Fibroblast of skin of scalp (primary cell): ENCODE measurements at regions not wholly inside any gene's neighbourhood (a gene's known extent, or its start where the extent isn't known, plus 50 kb on each side); places are given as distances from the start of the nearest gene placed in this dataset.

Experiments
- DNase-seq: peaks from one replicate; pipeline ENCODE4 v3.0.0-alpha.2; 2013

DNA sequence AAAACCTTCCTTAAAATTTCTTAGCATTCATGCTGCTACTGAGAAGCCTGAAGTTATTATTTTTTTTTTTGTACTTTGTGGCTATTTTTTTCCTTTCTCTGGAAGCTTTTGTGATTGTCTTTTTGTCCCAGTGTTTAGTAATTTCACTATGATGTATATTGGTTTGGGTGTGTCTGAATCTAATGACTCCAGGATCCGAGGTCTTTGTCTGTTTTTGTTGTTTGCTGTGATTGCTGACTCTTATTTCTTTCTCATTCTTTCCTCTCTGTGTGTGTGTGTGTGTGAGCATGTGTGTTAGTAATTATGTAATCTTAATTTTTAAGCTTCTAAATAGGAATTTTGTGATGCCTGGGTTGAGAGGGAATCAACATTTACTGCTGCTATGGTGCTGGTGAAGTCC lies 152.0 kb downstream of the RAP2B start:
- no peak for DNase-seq

DNA sequence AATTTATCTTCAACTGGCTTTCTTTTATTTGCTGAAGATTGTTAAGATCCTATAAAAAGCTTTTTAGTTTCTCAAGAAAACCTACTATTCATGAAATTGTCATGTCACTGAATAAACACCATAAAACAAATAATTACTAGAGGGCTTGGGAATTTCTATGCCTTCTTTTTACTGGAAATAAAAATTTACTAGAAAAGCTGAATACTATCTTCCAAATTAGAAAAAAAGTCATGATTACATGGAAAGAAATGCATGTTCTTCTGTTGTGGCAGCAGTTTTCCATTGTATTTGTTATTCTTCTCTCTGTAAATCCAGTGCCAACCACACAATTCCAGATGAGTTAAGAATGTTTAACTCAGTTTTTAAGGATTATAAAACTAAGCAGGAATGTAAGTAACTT lies 153.8 kb downstream of the RAP2B start:
- peak; percentile 92 for DNase-seq

DNA sequence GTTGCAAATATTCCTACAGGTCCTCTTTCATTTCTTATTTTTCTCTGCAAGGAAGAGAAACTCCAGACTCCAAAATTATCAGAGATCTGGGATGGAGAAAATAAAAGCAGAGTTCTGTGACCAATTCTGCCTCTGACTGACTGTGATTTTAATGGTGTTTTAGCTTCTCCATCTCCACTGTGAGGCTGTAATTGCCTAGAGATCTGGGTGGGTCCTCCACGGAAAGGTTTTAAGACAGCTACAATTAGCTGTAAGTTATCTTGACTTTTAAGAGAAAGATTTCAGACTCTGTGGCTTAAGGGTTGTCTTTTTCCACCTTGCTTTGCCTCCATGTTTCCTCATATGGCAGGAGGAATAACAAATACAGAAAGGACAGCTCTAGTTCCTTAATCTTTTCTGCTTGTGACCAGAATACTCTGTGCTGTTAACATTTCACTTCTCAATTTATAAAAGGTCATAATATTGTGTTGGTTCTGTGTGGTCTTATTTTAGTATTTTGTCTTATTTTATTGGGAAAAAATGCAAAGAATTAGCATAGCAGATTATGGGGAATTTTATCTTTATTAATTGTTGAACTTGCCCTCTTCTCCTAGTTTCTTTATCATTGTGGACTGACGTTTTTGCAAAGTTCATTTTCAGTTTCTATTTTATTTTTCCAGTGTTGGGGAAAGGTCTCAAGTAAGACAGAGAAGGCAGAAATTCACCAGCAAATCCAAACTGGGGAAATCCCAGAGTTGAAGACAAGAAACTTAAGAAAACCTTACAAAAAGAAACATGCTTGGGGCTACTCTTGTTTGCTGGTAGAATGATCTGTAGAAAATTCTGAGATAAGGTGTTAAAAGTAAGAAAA lies 157.9 kb downstream of the RAP2B start:
- DNase-seq, result no peak

DNA sequence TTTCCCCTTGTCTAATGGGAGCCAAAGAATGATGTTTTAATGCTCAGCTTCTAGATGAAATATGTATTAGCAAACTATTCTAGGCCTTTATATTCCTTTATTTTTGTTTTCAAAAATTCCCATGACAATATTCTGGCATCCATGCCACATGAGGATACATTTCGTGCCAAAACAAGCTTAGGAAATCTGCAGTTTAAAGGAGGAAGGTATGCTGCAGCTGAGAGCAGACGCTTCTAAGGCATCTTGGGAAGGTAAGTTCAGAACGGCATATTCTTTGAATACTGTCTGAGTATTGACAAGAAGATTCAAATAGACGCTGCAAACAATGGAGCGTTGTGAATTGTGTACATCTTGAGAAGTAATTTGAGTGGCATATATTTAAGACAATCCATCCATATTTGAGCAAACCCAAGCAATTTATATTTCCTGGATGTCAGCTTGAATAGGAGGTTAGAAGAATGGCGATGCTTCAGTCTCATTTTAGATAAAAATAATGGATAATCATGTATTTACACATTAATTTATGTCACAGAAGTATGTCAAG lies 158.6 kb downstream of the RAP2B start:
- DNase-seq, result no peak

DNA sequence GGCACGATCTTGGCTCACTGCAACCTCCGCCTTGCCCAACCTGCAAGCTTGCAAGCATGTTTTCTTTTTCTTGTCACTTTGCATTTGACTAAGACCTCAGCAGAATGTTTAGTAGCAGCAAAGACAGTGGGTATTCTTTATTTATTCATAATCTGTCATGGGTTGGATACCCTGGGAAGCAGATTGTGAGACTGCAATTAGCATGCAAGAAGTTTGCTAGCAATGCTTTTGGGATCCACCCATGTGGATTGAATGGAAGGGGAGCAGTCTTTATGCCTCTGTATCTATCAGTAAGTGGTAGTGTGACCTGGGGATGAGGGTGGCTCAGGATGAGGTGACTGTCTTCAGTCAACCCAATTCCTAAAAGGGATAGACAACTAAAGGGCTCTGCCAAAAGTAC lies 166.7 kb downstream of the RAP2B start:
- no peak for DNase-seq

DNA sequence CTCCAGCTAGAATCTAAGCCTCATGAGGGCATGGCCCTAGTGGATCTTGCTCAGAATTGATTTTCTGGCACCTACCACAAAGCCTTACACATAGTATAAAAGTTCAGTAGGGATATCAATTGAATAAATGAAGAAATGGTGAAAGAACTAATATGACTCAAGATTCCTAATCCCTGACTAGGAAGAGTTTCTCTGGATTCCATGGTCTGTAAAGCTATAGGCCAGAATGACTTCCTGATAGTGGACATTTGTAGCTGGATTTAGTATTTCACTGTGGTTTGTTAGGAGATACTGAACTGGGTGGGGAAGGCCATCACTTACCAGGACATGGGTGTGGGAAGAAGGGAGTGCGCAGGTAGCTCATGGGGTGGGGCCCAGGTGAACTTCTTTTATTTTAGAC lies 168.9 kb downstream of the RAP2B start:
- peak; percentile 27 for DNase-seq

DNA sequence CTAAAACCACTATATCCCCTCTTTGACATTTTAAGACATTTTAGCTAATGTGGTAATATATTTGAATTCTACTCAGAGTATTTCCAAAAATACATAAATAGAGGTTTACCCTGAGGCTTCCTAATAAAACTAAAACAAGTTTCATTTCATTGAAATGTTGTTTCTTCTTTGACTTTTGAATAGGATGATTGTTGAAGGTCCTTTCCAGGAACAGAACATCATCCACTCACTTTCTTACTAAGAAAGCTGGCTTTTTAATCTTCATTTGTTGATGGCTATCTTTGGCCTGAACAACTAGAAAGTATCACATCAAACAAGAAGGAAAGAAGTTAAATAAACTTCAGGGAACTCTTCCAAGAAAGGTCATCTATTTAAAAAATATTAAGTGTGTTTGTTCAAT lies 169.7 kb downstream of the RAP2B start:
- DNase-seq, result no peak

DNA sequence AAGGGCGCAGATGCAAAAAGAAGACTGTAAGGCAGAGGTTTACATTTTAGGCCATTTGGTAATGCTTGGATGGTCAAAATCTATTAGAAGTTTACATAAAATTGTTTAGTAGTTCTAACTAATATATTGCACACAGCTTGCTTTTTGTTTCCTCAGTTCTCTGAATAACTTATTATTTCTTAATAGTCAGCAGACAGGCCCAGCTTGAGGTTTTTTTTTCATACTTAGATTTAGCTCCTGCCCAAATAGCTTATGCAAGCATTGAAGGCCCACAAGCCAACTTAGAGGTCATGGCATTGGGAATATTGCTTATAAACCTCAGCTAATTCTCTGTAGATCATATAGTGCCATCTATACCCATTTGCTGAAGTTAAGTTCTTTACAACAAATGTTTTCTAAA lies 172.5 kb downstream of the RAP2B start:
- DNase-seq, result no peak

DNA sequence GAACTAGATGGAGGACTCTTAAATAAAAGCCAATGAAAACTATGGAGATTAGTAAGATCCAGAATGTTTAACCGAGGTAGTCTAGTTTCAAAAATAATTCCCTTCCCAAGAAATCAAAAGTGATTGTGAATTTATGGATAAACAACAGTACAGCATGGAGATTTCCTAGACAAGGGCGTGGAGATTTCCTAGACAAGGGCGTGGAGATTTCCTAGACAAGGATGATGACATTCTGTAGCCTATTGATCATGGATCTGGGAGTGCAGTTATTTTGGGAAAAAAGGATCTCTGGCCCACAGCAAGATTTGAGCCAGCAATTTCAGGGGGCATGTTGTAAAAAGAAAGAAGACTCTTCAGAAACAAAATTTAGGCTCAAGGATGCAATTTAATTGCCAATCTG lies 175.3 kb downstream of the RAP2B start:
- DNase-seq, result no peak

DNA sequence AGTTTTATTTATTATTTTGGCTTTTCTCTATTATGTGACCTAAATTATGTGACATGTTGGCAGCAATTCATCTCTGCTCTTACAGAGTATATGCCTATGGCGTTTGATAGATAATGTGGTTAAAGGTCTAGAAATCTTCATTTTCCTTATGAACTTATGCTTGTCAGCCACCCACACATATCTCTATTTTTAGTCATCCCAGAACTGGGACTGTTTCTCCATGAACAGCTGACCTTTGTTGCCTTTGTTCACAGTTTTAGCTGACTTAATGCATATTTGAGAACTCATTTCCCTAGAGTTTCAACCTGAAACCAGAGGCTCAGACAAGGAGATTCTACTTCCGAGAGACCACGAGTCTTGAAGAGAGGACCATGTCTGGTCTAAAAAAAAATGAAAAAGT lies 176.5 kb downstream of the RAP2B start:
- peak; percentile 56 for DNase-seq

DNA sequence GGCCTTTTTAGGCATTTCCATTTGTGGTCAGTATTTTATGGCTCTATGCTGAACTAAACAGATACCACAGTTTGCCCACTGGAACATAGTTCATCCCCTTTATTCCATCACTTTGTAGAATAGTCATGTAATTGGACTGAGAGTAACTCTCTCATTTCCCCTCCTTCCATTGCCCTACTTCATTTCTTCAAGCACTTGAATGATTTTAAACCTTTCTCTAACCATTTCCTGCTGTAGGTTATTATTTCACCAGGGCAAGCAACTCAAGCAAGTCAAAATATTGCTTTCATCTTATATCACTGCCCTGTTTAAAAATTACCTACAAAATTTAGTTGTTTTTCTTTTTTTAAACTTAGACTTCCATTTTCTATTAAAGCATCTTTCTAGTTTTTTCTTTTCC lies 177.0 kb downstream of the RAP2B start:
- no peak for DNase-seq

DNA sequence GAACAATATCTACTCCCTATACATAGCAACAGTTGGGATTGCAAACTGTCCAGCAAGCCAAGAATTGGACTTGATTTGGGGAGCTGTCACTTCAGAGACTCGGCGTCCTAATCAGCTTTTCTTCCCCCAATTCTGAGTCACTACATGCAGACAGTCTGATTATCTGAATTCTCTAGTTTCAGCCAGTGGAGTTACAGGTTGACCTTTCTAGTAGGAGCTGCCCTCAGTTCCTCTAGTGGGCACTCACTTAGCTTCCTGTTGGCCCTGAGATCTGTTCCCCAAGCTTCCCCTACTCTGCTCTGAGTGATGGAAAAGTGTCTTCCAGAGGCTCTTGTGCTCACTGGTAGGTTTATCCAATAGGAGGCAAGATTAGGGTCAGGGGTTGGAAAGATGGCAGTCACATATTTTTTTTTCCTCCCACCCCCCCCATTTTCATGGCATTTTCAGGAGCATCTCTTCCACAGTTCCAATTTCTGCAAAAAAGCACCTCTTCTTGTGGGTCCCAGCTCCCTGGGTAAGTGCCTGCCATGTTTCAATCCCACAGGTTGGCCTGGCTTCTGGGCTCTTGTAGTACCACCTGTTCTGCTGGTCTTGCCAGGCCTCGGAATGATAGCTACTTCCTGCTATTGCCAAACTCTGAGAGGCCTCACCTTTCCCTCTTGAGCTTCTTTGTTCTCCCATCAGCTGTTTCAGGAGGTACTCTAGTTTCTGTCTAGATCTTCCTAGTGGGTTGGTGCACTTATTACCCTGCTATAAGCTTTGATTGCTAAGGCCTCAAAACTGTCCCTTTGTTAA lies 182.2 kb downstream of the RAP2B start:
- DNase-seq, result no peak

DNA sequence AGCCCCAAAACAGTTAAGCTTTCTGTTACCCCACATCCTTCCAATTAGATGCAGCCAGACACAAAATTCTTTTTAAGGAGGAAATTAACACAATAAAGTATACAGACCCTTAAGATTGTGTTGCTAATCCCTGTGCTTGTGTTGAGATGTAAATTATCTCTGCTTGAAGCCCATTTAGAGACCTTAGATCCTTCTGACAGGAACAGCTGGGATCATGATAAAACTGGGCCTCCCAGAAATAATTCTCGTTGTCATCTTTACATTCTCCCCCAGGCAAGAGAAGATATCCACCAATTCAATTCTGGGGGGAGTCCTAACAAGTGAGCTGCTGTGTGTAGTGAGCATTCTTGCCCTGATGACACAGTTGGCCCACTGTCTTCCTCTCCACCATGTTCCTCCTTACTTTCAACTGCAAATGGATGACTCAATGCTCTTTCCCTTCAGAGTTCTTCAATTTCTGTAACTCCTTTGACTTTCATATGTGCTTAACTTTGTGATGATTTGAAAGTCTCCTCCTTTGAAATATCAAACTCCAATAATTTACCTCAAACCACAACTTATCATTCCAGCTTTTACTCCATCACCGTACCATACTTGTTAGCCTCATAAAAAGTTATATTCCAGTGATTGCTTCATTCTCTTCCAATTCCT lies 186.6 kb downstream of the RAP2B start:
- DNase-seq, result no peak

DNA sequence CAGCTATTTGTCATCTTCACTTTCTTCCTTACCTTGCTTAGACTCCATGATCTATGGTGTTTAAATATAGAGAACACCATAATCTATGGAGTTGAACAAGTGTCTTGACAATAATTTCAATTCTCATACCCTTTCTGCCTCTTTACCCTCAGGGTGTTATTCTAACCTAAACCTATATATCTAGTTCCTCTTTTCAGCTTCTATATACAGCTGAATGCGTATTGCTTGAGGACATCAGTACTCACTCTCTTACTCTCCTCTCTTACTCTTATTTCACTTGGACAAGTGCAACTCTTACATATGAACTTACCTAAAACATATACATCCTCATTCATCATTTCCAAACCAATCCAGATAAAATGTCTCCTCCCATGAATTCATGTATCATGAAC lies 187.1 kb downstream of the RAP2B start:
- DNase-seq, result no peak

DNA sequence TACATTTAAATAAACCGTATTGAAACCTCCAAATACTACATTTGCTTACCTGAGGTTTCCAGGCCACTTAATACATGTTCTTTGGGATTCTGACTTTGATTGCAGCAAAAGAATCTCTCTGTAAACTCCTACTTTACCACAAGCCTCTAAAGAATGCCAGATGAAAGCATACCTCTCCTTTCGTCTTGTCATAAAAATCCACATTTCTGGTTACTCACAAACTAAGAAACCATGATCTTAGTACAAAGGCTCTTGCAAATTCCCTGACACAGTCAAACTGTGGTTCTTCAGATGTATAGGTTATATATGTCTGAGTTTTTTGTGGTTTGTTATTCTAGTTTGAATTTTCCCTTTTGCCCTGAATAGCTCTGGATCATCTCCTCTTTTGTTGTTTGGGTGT lies 188.4 kb downstream of the RAP2B start:
- DNase-seq, result peak; percentile 85

DNA sequence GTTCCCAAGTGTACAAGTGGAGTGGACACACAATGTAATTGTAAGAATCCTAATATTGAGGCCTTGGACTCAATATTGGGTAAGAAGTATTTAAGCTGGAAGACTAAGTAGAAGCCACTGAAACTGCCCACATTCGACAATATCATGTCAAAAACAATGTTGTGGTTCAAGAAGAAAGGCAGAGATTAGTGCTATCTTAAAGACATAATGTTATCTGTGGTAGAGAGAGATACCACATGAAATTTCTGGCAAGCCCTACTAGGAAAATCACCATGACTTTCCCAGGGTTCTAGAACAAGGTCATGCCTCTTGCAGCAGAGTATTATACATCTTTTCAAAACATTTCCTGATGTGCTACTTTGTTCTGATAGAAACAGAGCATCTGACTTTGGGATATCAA lies 192.6 kb downstream of the RAP2B start:
- no peak for DNase-seq

DNA sequence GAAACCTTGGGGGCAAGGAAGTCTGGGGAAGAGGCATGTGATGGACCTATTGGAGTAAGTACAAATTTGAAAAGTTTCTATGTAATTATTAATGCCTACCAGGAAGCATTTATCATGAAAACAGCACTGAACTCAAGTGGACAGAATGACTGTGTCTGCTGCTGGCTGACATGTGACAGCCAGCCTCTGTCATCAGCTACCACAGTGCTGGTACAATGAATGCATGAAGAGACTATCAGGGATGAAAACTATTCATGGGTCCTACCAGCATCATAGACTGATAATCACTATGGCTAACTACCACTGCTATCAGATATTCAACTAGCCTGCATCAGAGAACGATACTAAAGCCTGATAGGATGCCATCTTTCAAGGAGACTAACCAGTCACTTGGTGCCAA lies 193.5 kb downstream of the RAP2B start:
- DNase-seq, result no peak

DNA sequence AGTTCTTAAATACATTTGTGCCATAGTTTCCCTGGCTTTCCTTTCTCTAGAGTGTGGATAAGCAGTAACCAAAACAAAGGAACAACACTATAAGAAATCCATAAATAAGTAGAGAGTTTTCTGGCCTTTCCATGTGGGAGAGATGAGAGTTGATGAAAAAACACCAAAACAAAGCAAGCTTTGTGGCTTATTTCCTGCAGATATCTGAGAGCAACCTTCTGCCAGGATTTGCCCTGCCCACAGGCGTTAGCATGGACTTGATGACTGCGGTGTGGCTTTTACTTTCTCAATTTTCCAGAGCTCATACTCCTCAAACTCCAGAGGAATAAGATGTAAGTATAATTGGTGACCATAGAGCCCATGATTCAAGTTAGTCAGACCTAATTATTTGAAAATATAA lies 194.9 kb downstream of the RAP2B start:
- DNase-seq, result no peak

DNA sequence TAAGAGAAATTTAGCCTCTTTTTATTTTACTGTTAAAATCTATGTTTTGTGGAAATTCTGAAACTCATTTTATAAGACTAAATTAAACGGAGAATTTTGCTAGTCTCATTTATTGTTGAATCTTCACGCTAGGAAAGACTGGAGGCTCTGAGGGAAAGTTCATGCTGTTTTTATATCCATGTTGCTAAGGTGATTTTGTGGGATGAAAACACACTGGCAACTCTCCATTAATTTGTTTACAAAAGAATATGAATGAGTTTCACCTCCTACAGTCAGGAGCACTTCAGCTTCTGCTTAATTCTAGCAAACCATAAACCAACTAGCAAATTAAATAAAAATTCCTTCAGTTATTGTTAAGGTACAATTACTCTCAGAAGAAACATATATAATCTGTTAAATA lies 195.4 kb downstream of the RAP2B start:
- no peak for DNase-seq

DNA sequence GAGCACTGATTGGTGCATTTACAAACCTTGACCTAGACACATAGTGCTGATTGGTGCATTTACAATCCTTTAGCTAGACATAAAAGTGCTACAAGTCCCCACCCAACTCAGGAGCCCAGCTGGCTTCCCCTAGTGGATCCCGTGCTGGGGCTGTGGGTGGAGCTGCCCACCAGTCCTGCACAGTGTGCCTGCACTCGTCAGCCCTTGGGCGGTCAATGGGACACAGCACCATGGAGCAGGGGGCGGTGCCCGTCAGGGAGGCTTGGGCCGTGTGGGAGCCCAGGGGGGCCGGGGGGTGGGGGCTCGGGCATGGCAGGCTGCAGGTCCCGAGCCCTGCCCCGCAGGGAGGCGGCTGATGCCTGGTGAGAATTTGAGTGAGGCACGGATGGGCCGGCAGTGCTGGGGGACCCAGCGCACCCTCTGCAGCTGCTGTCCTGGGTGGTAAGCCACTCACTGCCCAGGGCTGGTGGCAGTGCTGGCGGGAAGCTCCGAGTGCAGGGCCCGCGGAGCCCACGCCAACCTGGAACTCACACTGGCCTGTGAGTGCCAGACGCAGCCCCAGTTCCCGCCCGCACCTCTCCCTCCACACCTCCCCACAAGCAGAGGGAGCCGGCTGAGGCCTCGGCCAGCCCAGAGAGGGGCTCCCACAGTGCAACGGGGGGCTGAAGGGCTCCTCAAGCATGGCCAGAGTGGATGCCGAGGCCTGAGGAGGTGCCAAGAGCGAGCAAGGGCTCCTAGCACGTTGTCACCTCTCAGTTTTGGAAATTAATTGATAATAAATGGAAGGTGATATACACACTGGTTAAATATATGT lies 207.7 kb downstream of the RAP2B start:
- no peak for DNase-seq

DNA sequence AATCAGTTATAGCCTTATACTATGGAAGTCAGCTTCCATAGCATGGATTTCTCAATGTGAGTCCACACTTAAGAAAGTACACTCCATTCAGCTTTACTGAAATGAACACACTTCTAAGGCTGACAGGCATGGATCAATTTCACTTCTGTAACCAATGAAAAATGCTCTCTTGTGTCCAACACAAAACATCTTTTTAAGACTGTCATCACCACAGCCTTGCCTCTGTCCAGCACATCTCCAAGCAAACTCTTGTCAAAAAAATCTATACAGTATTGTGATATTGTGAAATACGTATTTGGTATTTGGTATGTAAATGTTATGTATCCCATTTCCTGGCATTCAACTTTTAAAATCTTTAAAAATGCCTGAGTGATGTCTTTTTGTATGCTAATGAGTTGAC lies 208.7 kb downstream of the RAP2B start:
- DNase-seq, result peak; percentile 8

DNA sequence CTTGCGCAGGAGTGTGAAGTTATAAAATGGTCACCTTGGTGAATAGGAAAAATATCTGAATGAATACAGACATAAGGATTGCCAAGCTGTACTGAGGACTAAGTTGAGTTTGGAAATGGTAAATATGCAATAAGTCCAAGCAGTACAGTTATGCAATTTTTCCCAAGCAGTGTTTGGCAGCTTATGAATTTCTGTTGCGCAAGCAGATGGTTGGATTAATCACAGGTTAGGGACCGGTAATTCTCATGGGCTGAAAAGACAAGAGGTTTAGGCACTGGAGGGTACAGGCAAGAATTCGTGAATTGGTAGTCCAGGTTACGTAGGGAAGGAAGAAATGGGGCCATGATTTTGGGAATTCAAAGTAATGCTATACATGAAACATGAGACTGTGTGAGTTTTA lies 210.3 kb downstream of the RAP2B start:
- DNase-seq, result peak; percentile 39
